HG03439 (cell line): ENCODE measurements at regions not wholly inside any gene's neighbourhood (a gene's known extent, or its start where the extent isn't known, plus 50 kb on each side); places are given as distances from the start of the nearest gene placed in this dataset.

Source experiments
- ATAC-seq: cut with Tn5 transposase; IDR thresholded peaks from one replicate; pipeline ENCODE4 v1.9.1; 2021; ENCODE audit warnings: mild to moderate bottlenecking, moderate library complexity; ENCODE audit not compliant: unreplicated experiment

- no peak for ATAC-seq
These were observed 523.5 kb upstream of the ZEB2 start for GRCh38 chr2:145043399-145043834.

- ATAC-seq = no peak
These were observed 521.8 kb upstream of the ZEB2 start for GRCh38 chr2:145041706-145042105.

GRCh38 chr2:145040433-145040832 is 520.5 kb upstream of the ZEB2 start:
- ATAC-seq = no peak

- ATAC-seq = no peak
These were observed 518.2 kb upstream of the ZEB2 start for GRCh38 chr2:145038041-145038525.

GRCh38 chr2:145036421-145037011 is 516.6 kb upstream of the ZEB2 start:
- no peak for ATAC-seq

GRCh38 chr2:145034511-145034910 is 514.6 kb upstream of the ZEB2 start:
- ATAC-seq = no peak

- ATAC-seq = no peak
These were observed 513.5 kb upstream of the ZEB2 start for GRCh38 chr2:145033438-145033837.

- no peak for ATAC-seq
These were observed 512.9 kb upstream of the ZEB2 start for GRCh38 chr2:145032791-145033190.

GRCh38 chr2:145029873-145030272 is 510.0 kb upstream of the ZEB2 start:
- ATAC-seq = no peak

- no peak for ATAC-seq
These were observed 509.2 kb upstream of the ZEB2 start for GRCh38 chr2:145029081-145029480.

- no peak for ATAC-seq
These were observed 508.4 kb upstream of the ZEB2 start for GRCh38 chr2:145028101-145028920.

GRCh38 chr2:145026456-145027455 is 506.8 kb upstream of the ZEB2 start:
- ATAC-seq = no peak

GRCh38 chr2:145025382-145025781 is 505.5 kb upstream of the ZEB2 start:
- no peak for ATAC-seq

GRCh38 chr2:145023334-145023934 is 503.5 kb upstream of the ZEB2 start:
- no peak for ATAC-seq

- ATAC-seq = no peak
These were observed 502.9 kb upstream of the ZEB2 start for GRCh38 chr2:145022666-145023333.

- no peak for ATAC-seq
These were observed 502.2 kb upstream of the ZEB2 start for GRCh38 chr2:145021962-145022665.

- ATAC-seq = no peak
These were observed 500.8 kb upstream of the ZEB2 start for GRCh38 chr2:145020694-145021093.

GRCh38 chr2:145020139-145020538 is 500.2 kb upstream of the ZEB2 start:
- no peak for ATAC-seq

- no peak for ATAC-seq
These were observed 498.6 kb upstream of the ZEB2 start for GRCh38 chr2:145018502-145018901.

- no peak for ATAC-seq
These were observed 497.2 kb upstream of the ZEB2 start for GRCh38 chr2:145017149-145017548.
